HFFc6 (cell line): ENCODE measurements at regions not wholly inside any gene's neighbourhood (a gene's known extent, or its start where the extent isn't known, plus 50 kb on each side); places are given as distances from the start of the nearest gene placed in this dataset.
A peak's percentile ranks its signal among the peaks of the same experiment; 100 is the strongest.

Experiments used
- DNase-seq: peaks from one replicate; pipeline ENCODE4 v3.0.0-alpha.2; 2018
- H3K27ac Mint-ChIP-seq: 2 replicates; pipeline ENCODE4 v1.8.0; 2020; ENCODE audit warnings: mild to moderate bottlenecking, mixed read lengths
- H3K27me3 Mint-ChIP-seq: 2 replicates; pipeline ENCODE4 v1.8.0; 2021; ENCODE audit warnings: mild to moderate bottlenecking, moderate library complexity, mixed read lengths; ENCODE audit not compliant: insufficient read depth
- H3K36me3 Mint-ChIP-seq: 2 replicates; pipeline ENCODE4 v1.8.0; 2021; ENCODE audit warnings: low read depth, mixed read lengths
- H3K4me1 Mint-ChIP-seq: 2 replicates; pipeline ENCODE4 v1.8.0; 2020; ENCODE audit warnings: low read depth, mixed read lengths
- H3K4me3 Mint-ChIP-seq: 2 replicates; pipeline ENCODE4 v1.8.0; 2020; ENCODE audit warnings: mild to moderate bottlenecking, moderate library complexity, mixed read lengths
- H3K9me3 Mint-ChIP-seq: 2 replicates; pipeline ENCODE4 v1.8.0; 2020; ENCODE audit warnings: mild to moderate bottlenecking, mixed read lengths
- CTCF ChIP-seq: fragments of 200-600 bp; sonication (generic); IDR thresholded peaks from 2 replicates; pipeline ENCODE4 v1.5.0; 2021; ENCODE audit warnings: antibody characterized with exemption, mild to moderate bottlenecking

- H3K4me1 Mint-ChIP-seq = peaks cover 64% of the 10 kb centered on the region
- H3K9me3 Mint-ChIP-seq = peaks cover 8% of the 10 kb centered on the region
- peak overlapping the region; percentile 70 for H3K4me3 Mint-ChIP-seq
- peaks cover 13% of the 10 kb centered on the region for H3K36me3 Mint-ChIP-seq
- DNase-seq = peak; percentile 54
- TF ChIP-seq CTCF = no peak
- H3K27me3 Mint-ChIP-seq = no peaks in the 10 kb centered on the region
- peak overlapping the region; percentile 75 for H3K27ac Mint-ChIP-seq
Observed at GRCh38 chr5:74954919-74955318, 88.7 kb upstream of the FAM169A start.

DNA sequence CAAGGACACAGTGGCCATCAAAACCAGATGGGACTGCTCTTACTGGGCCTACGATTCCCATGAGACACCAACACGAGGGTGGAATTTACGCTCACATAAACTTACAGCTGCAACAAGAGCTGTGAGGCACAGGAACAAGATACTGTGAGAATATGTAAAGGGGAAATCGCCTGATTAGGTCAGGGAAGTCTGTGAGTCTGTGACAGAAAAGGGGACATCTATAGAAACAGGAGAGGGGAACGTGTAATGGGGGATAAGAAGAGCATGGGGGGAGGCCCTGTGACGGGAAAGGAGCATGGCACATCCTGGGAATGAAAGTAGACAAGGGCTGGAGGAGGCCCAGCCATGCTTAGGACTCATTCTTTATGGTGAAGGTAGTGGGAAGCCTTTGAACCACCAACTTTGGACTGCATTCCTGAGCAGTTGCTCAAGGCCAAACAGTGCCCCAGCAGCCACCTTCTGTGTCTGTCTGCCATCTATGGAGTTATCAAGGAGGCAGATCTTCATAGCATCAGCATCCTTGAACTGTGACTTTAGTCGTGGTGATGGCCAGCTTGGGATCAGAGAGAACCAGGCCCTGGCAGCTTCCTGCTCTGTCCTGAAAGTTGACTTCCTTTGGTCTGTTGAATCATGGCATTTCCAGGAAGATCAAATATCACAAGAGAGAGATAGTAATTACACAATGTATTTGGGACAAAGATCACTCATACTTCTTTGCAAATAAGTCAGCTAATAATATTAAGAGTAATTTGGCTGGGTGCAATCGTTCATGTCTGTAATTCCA, 87.9 kb upstream of the FAM169A start:
- DNase-seq = peak; percentile 64
- Mint-ChIP-seq H3K36me3 (peaks cover 13% of the 10 kb centered on the region), H3K4me1 (peaks cover 72% of the 10 kb centered on the region), H3K4me3 (peak overlapping the region; percentile 70), H3K27ac (peak overlapping the region; percentile 75), H3K9me3 (peaks cover 8% of the 10 kb centered on the region), H3K27me3 (no peaks in the 10 kb centered on the region)
- no peak for TF ChIP-seq CTCF

GRCh38 chr5:74953554-74953936, 87.4 kb upstream of the FAM169A start:
- Mint-ChIP-seq H3K4me1 (peaks cover 78% of the 10 kb centered on the region), H3K9me3 (peaks cover 8% of the 10 kb centered on the region), H3K27ac (peak overlapping the region; percentile 75), H3K36me3 (peaks cover 13% of the 10 kb centered on the region), H3K27me3 (no peaks in the 10 kb centered on the region), H3K4me3 (peak overlapping the region; percentile 70)
- no peak for DNase-seq
- no peak for TF ChIP-seq CTCF

- no peak for DNase-seq
- H3K36me3 Mint-ChIP-seq = peaks cover 13% of the 10 kb centered on the region
- no peak for TF ChIP-seq CTCF
- H3K9me3 Mint-ChIP-seq = peaks cover 8% of the 10 kb centered on the region
- H3K4me3 Mint-ChIP-seq = no peak overlapping the region
- no peaks in the 10 kb centered on the region for H3K27me3 Mint-ChIP-seq
- peaks cover 89% of the 10 kb centered on the region for H3K4me1 Mint-ChIP-seq
- 0 out of 2 replicates have a peak overlapping the region, but pooled peaks have one; percentile 51 for H3K27ac Mint-ChIP-seq
Observed at GRCh38 chr5:74952406-74952805, 86.2 kb upstream of the FAM169A start.

DNA sequence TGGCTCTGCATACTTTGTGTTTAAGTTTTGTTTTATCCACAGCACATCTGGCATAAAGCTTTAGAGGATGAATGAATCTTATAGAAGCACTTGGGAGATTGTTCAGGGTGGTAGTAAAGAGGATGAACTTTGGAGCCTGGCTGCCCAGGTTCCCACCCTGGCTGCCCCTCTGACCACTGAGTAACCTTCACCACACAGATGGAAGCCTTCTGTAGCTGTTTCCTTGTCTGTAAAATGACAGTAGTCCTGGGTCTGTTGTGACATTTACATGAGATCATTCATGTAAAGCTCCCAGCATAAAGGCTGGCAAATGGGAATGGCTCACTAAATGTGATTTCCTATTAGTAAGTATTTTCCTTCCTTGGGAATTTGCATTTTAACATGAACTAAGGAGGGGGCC, 85.7 kb upstream of the FAM169A start:
- no peak for DNase-seq
- peaks cover 8% of the 10 kb centered on the region for H3K9me3 Mint-ChIP-seq
- H3K4me1 Mint-ChIP-seq = peaks cover 95% of the 10 kb centered on the region
- H3K4me3 Mint-ChIP-seq = no peak overlapping the region
- peaks cover 13% of the 10 kb centered on the region for H3K36me3 Mint-ChIP-seq
- no peak overlapping the region for H3K27ac Mint-ChIP-seq
- TF ChIP-seq CTCF = no peak
- H3K27me3 Mint-ChIP-seq = no peaks in the 10 kb centered on the region
